Activated CD4-positive, alpha-beta memory T cell treated with anti-CD3 and anti-CD28 coated beads, Interleukin-2, amount 10 ng/mL, durations not matched to agents 7 days and 5 days (primary cell): ENCODE measurements at regions not wholly inside any gene's neighbourhood (a gene's known extent, or its start where the extent isn't known, plus 50 kb on each side); places are given as distances from the start of the nearest gene placed in this dataset.

Experiments
- CTCF ChIA-PET: fragments of 350-600 bp; sonication (Branson Sonifier 250); formaldehyde crosslinking; loops from one replicate; lab custom pipeline; 2021; ENCODE audit warnings: antibody characterized with exemption, inconsistent platforms; lab: Charles Lee
- POLR2A ChIA-PET: fragments of 350-600 bp; sonication (Branson Sonifier 250); formaldehyde crosslinking; loops from one replicate; lab custom pipeline; 2021; ENCODE audit warnings: antibody characterized with exemption; lab: Charles Lee
- DNase-seq: peaks from one replicate; pipeline ENCODE4 v3.0.0-alpha.2; 2020
- H3K27ac Mint-ChIP-seq: one replicate; pipeline ENCODE4 v1.8.0; 2021; ENCODE audit warnings: mild to moderate bottlenecking, mixed read lengths
- H3K27me3 Mint-ChIP-seq: one replicate; pipeline ENCODE4 v1.8.0; 2021; ENCODE audit warnings: mixed read lengths
- H3K36me3 Mint-ChIP-seq: one replicate; pipeline ENCODE4 v1.8.0; 2021; ENCODE audit warnings: low read depth, mixed read lengths
- H3K4me1 Mint-ChIP-seq: one replicate; pipeline ENCODE4 v1.8.0; 2021; ENCODE audit warnings: mixed read lengths
- H3K4me3 Mint-ChIP-seq: one replicate; pipeline ENCODE4 v1.8.0; 2021; ENCODE audit warnings: mild to moderate bottlenecking, mixed read lengths
- H3K9me3 Mint-ChIP-seq: one replicate; pipeline ENCODE4 v1.8.0; 2021; ENCODE audit warnings: mixed read lengths

GRCh38 chrX:9151772-9152307 is 117.9 kb upstream of the FAM9B start:
- ChIA-PET POLR2A (no interaction called here), CTCF (no interaction called here)
- H3K4me1 Mint-ChIP-seq: peaks cover 14% of the 10 kb centered on the region
- no peak overlapping the region for H3K27ac Mint-ChIP-seq
- no peak overlapping the region for H3K4me3 Mint-ChIP-seq
- H3K9me3 Mint-ChIP-seq: peaks cover 6% of the 10 kb centered on the region
- DNase-seq: no peak
- H3K27me3 Mint-ChIP-seq: no peaks in the 10 kb centered on the region
- peaks cover 17% of the 10 kb centered on the region for H3K36me3 Mint-ChIP-seq

GRCh38 chrX:9153300-9153699 is 119.4 kb upstream of the FAM9B start:
- Mint-ChIP-seq H3K27me3 (no peaks in the 10 kb centered on the region), H3K4me1 (peaks cover 14% of the 10 kb centered on the region), H3K4me3 (no peak overlapping the region), H3K27ac (peak overlapping the region; percentile 30), H3K36me3 (peaks cover 19% of the 10 kb centered on the region), H3K9me3 (peaks cover 6% of the 10 kb centered on the region)
- ChIA-PET CTCF (no interaction called here), POLR2A (no interaction called here)
- no peak for DNase-seq

GRCh38 chrX:9158611-9159010 is 124.7 kb upstream of the FAM9B start:
- Mint-ChIP-seq H3K27ac (no peak overlapping the region), H3K9me3 (peaks cover 6% of the 10 kb centered on the region)
- CTCF ChIA-PET: no interaction called here

GRCh38 chrX:9160698-9161329 is 126.9 kb upstream of the FAM9B start:
- Mint-ChIP-seq H3K27ac (peak overlapping the region; percentile 70), H3K4me1 (peaks cover 42% of the 10 kb centered on the region), H3K9me3 (peaks cover 4% of the 10 kb centered on the region), H3K4me3 (no peak overlapping the region), H3K27me3 (no peaks in the 10 kb centered on the region), H3K36me3 (peaks cover 9% of the 10 kb centered on the region)
- ChIA-PET CTCF (no interaction called here), POLR2A (no interaction called here)
- DNase-seq: no peak

More at GRCh38 chrX:9158611-9159010, 124.7 kb upstream of the FAM9B start:
- Mint-ChIP-seq H3K4me1 (peaks cover 29% of the 10 kb centered on the region), H3K4me3 (no peak overlapping the region), H3K27me3 (no peaks in the 10 kb centered on the region), H3K36me3 (peaks cover 13% of the 10 kb centered on the region)
- POLR2A ChIA-PET: interaction anchor here (1.1 kb wide), 1 partner anchor 13 kb away, joined by 4 read pairs; no protein-coding TSS in a partner anchor
- no peak for DNase-seq

- Mint-ChIP-seq H3K27ac (no peak overlapping the region), H3K27me3 (no peaks in the 10 kb centered on the region), H3K9me3 (peaks cover 4% of the 10 kb centered on the region), H3K4me3 (no peak overlapping the region), H3K4me1 (peaks cover 50% of the 10 kb centered on the region), H3K36me3 (peaks cover 12% of the 10 kb centered on the region)
- ChIA-PET POLR2A (no interaction called here), CTCF (no interaction called here)
- no peak for DNase-seq
Observed at GRCh38 chrX:9162698-9163097, 128.8 kb upstream of the FAM9B start.

GRCh38 chrX:9163214-9163709 is 129.3 kb upstream of the FAM9B start:
- Mint-ChIP-seq H3K4me1 (peaks cover 50% of the 10 kb centered on the region), H3K9me3 (peaks cover 4% of the 10 kb centered on the region), H3K36me3 (peaks cover 11% of the 10 kb centered on the region)

GRCh38 chrX:9164086-9164485 is 130.2 kb upstream of the FAM9B start:
- H3K27me3 Mint-ChIP-seq: no peaks in the 10 kb centered on the region
- no peak overlapping the region for H3K4me3 Mint-ChIP-seq
- peaks cover 12% of the 10 kb centered on the region for H3K36me3 Mint-ChIP-seq
- peaks cover 50% of the 10 kb centered on the region for H3K4me1 Mint-ChIP-seq
- CTCF ChIA-PET: no interaction called here
- no peak for DNase-seq
- POLR2A ChIA-PET: no interaction called here
- peaks cover 4% of the 10 kb centered on the region for H3K9me3 Mint-ChIP-seq
- H3K27ac Mint-ChIP-seq: no peak overlapping the region

More at GRCh38 chrX:9163214-9163709, 129.3 kb upstream of the FAM9B start:
- H3K27ac Mint-ChIP-seq: no peak overlapping the region
- DNase-seq: no peak
- POLR2A ChIA-PET: no interaction called here
- H3K4me3 Mint-ChIP-seq: no peak overlapping the region
- no peaks in the 10 kb centered on the region for H3K27me3 Mint-ChIP-seq
- CTCF ChIA-PET: no interaction called here

GRCh38 chrX:9164533-9165426 is 130.9 kb upstream of the FAM9B start:
- CTCF ChIA-PET: interaction anchor here (2.1 kb wide), 1 partner anchor 148 kb away, joined by 7 read pairs; no protein-coding TSS in a partner anchor
- peaks cover 50% of the 10 kb centered on the region for H3K4me1 Mint-ChIP-seq

GRCh38 chrX:9166584-9166944 is 132.6 kb upstream of the FAM9B start:
- peaks cover 38% of the 10 kb centered on the region for H3K4me1 Mint-ChIP-seq
- H3K27ac Mint-ChIP-seq: no peak overlapping the region
- POLR2A ChIA-PET: no interaction called here
- H3K36me3 Mint-ChIP-seq: peaks cover 6% of the 10 kb centered on the region
- no peaks in the 10 kb centered on the region for H3K9me3 Mint-ChIP-seq
- no peaks in the 10 kb centered on the region for H3K27me3 Mint-ChIP-seq
- H3K4me3 Mint-ChIP-seq: no peak overlapping the region
- DNase-seq: no peak
- CTCF ChIA-PET: interaction anchor here (1.4 to 2.1 kb wide), 2 partner anchors 113 to 146 kb away, joined by 3 to 7 read pairs; no protein-coding TSS in a partner anchor

More at GRCh38 chrX:9164533-9165426, 130.9 kb upstream of the FAM9B start:
- no peaks in the 10 kb centered on the region for H3K27me3 Mint-ChIP-seq
- no peak overlapping the region for H3K4me3 Mint-ChIP-seq
- DNase-seq: no peak
- POLR2A ChIA-PET: no interaction called here
- peaks cover 12% of the 10 kb centered on the region for H3K36me3 Mint-ChIP-seq
- no peak overlapping the region for H3K27ac Mint-ChIP-seq
- peaks cover 4% of the 10 kb centered on the region for H3K9me3 Mint-ChIP-seq

GRCh38 chrX:9171841-9172463 is 138.0 kb upstream of the FAM9B start:
- H3K27ac Mint-ChIP-seq: no peak overlapping the region
- H3K4me3 Mint-ChIP-seq: no peak overlapping the region
- no peaks in the 10 kb centered on the region for H3K27me3 Mint-ChIP-seq
- ChIA-PET POLR2A (interaction anchor here (0.8 kb wide), 1 partner anchor 13 kb away, joined by 4 read pairs; no protein-coding TSS in a partner anchor), CTCF (no interaction called here)
- no peaks in the 10 kb centered on the region for H3K4me1 Mint-ChIP-seq
- H3K9me3 Mint-ChIP-seq: no peaks in the 10 kb centered on the region
- H3K36me3 Mint-ChIP-seq: peaks cover 2% of the 10 kb centered on the region
- no peak for DNase-seq

GRCh38 chrX:9172464-9172850 is 138.5 kb upstream of the FAM9B start:
- Mint-ChIP-seq H3K27ac (no peak overlapping the region), H3K27me3 (no peaks in the 10 kb centered on the region), H3K36me3 (peaks cover 2% of the 10 kb centered on the region), H3K4me1 (no peaks in the 10 kb centered on the region), H3K4me3 (no peak overlapping the region), H3K9me3 (no peaks in the 10 kb centered on the region)
- no peak for DNase-seq
- ChIA-PET CTCF (no interaction called here), POLR2A (interaction anchor here (0.8 kb wide), 1 partner anchor 13 kb away, joined by 4 read pairs; no protein-coding TSS in a partner anchor)

- no peaks in the 10 kb centered on the region for H3K4me1 Mint-ChIP-seq
Observed at GRCh38 chrX:9180623-9181022, 146.7 kb upstream of the FAM9B start.

More at GRCh38 chrX:9180623-9181022, 146.7 kb upstream of the FAM9B start:
- Mint-ChIP-seq H3K36me3 (no peaks in the 10 kb centered on the region), H3K27me3 (no peaks in the 10 kb centered on the region), H3K4me3 (no peak overlapping the region), H3K27ac (no peak overlapping the region), H3K9me3 (no peaks in the 10 kb centered on the region)
- CTCF ChIA-PET: no interaction called here
- POLR2A ChIA-PET: no interaction called here
- DNase-seq: no peak
